Medulla oblongata (tissue), 1 donor: ENCODE measurements at regions not wholly inside any gene's neighbourhood (a gene's known extent, or its start where the extent isn't known, plus 50 kb on each side); places are given as distances from the start of the nearest gene placed in this dataset.
"Not testable (repeated sequence)": the region's sequence is repeated elsewhere in the genome, so short reads cannot be mapped to it uniquely, and the experiment has no call there.

ENCODE experiments used
- DNase-seq: peaks from one replicate; pipeline ENCODE4 v3.0.0-alpha.2; 2015; ENCODE audit errors: extremely low spot score

- DNase-seq, result no peak
These were observed 165.4 kb upstream of the LRIG3 start for GRCh38 chr12:59085690-59086089.

- no peak for DNase-seq
These were observed 164.4 kb upstream of the LRIG3 start for GRCh38 chr12:59084511-59085375.

- no peak for DNase-seq
These were observed 162.6 kb upstream of the LRIG3 start for GRCh38 chr12:59082952-59083351.

- DNase-seq, result no peak
These were observed 159.8 kb upstream of the LRIG3 start for GRCh38 chr12:59080101-59080500.

DNA sequence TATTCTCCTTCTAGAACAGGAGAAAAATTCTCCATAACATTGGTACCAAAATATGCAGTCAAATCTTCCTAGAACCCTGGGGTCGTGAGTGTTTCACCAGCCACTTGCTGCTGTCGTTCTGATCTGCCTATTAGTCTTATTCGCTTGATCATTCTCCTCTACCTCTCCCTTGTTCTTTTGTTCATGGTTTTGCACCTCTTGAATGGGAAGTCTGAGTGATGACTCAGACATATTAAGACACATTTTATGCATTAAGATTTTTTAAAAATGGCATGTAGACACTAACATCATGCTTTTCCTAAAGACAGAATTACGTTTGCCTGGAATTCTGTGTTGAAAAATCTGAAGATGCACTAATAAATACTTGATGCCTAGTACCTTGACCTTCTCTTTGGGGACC, 159.2 kb upstream of the LRIG3 start:
- DNase-seq, result no peak

GRCh38 chr12:59079002-59079401, 158.7 kb upstream of the LRIG3 start:
- no peak for DNase-seq

GRCh38 chr12:59077575-59078426, 157.5 kb upstream of the LRIG3 start:
- DNase-seq, result no peak

- no peak for DNase-seq
These were observed 156.8 kb upstream of the LRIG3 start for GRCh38 chr12:59077153-59077552.

DNA sequence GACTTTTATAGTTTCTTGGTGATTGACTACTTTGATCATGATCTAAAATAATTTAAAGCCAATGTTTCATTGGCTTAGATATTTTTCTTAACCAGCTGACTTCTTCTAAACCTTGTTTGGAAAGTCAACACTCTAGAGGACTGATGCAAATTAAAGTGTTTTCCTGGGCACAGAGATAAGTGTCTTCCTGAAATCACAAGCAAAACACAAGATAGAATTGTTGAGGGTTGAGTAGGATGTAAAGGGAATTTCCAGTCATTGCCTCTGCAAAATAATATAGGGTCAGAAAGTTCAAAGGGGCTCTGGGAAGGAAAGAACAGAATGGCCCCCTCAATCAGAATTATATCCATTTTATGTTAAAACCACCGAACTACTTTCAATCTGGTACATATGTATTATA, 156.3 kb upstream of the LRIG3 start:
- no peak for DNase-seq

- no peak for DNase-seq
These were observed 155.7 kb upstream of the LRIG3 start for GRCh38 chr12:59075968-59076490.

GRCh38 chr12:59075141-59075540, 154.8 kb upstream of the LRIG3 start:
- DNase-seq, result no peak

DNA sequence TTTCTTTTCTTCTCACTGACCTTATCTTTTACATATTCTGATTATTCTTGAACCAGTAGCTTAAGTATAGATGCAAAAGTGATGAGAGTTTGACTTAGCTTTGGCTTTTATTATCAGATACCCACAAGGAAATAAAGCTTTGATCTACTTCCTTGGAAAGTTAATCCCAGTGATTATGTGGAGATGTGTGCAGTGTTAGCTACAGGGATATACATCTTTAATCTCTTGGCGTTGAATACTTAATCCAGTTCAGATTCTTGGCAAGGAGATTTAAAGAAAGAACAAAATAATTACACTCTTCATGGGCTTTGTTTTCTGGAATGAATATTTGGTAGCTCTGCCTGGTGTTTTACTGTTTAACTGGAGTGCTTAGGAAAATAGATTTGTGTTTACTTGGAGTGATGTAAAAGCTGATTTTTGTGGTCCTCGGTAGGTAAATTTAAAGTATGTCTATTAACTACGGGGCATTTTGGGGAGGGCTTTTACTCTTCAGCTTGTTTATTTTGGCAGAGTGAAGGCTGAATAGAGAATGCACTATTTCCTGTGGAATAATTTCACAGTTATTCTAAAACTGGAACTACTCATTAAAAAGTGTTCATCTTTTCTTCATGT, 150.1 kb upstream of the LRIG3 start:
- no peak for DNase-seq

- DNase-seq, result no peak
These were observed 149.2 kb upstream of the LRIG3 start for GRCh38 chr12:59069516-59069915.

GRCh38 chr12:59068436-59068835, 148.1 kb upstream of the LRIG3 start:
- DNase-seq, result no peak

- no peak for DNase-seq
These were observed 146.8 kb upstream of the LRIG3 start for GRCh38 chr12:59067083-59067482.

DNA sequence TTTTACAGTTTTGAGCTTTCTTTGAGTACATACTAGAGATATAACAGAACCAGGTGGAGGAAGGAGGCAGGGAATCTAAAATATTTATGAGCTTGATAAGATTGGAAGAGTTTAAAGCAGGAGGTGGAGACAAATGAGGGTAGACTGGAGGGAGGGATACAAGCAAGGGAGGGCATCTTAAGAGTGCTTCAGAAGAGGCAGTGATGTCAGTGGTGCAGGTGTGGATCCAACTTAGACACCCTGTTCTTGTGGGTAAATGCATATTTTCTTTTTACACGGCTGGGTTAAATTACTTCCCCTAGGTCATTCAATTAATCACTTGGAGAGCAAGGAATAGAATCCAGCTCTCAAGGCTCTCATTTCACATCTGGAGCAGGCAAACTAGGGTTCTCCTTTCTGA, 146.1 kb upstream of the LRIG3 start:
- DNase-seq, result no peak

- DNase-seq, result no peak
These were observed 139.0 kb upstream of the LRIG3 start for GRCh38 chr12:59059088-59059935.

- no peak for DNase-seq
These were observed 136.7 kb upstream of the LRIG3 start for GRCh38 chr12:59056966-59057365.

- DNase-seq, result no peak
These were observed 135.0 kb upstream of the LRIG3 start for GRCh38 chr12:59055204-59055860.

GRCh38 chr12:59053266-59053899, 133.1 kb upstream of the LRIG3 start:
- DNase-seq, result not testable (repeated sequence)
